ENCODE measurements at regions not wholly inside any gene's neighbourhood (a gene's known extent, or its start where the extent isn't known, plus 50 kb on each side); places are given as distances from the start of the nearest gene placed in this dataset.

GRCh38 chr6:40860443-40860842, 178.6 kb downstream of the UNC5CL start:
- TF ChIP-seq POLR2AphosphoS5 (IDR thresholded peaks at IDR 0.05; ENCODE audit: borderline replicate concordance, low read depth, low read length) (no peak), EZH2 (IDR thresholded peaks at IDR 0.05) (no peak), FOXP2 (optimal IDR thresholded peaks at IDR 0.05; ENCODE audit: control extremely low read depth, extremely low read length, insufficient read depth) (no peak)

Measured in SK-N-MC (cell line).